GM12878 (cell line): ENCODE measurements at regions not wholly inside any gene's neighbourhood (a gene's known extent, or its start where the extent isn't known, plus 50 kb on each side); places are given as distances from the start of the nearest gene placed in this dataset.

ENCODE experiments used
- CTCF ChIP-seq, 3 experiments: IDR thresholded peaks in 2 of 3; conservative IDR thresholded peaks in 1 of 3; 2 replicates each; pipeline ENCODE4 v1.5.1; 2011; ENCODE audit warnings: low read depth in 3 of 3, low read length in 3 of 3, mild to moderate bottlenecking in 3 of 3, control low read depth in 2 of 3, moderate library complexity in 2 of 3, inconsistent platforms in 1 of 3, mixed read lengths in 1 of 3; ENCODE audit not compliant: control insufficient read depth in 2 of 3, insufficient read depth in 1 of 3; ENCODE audit errors: extremely low read depth in 1 of 3
- CUX1 ChIP-seq: IDR thresholded peaks from 2 replicates; pipeline ENCODE4 v1.6.1; 2012; ENCODE audit warnings: improper control_type of control experiment, low read depth, low read length; ENCODE audit not compliant: insufficient replicate concordance
- NR2C1 ChIP-seq: fragments of 450-650 bp; IDR thresholded peaks from 2 replicates; pipeline ENCODE4 v1.6.1; 2017; ENCODE audit warnings: antibody characterized with exemption, mild to moderate bottlenecking, moderate library complexity
- SIX5 ChIP-seq: IDR thresholded peaks from 2 replicates; pipeline ENCODE4 v1.6.1; 2011; ENCODE audit warnings: mild to moderate bottlenecking, low read depth, low read length, moderate library complexity; ENCODE audit not compliant: severe bottlenecking

- TF ChIP-seq CUX1 (no peak), NR2C1 (no peak), CTCF (IDR thresholded peaks at IDR 0.05 in 2 of 3, conservative IDR thresholded peaks at IDR 0.05 in 1 of 3; ENCODE audit: control insufficient read depth in 2 of 3, extremely low read depth in 1 of 3, insufficient read depth in 1 of 3, low read depth in 3 of 3, low read length in 3 of 3) (no peak), SIX5 (no peak)
These were observed 114.1 kb upstream of the FRMD1 start for GRCh38 chr6:168192901-168193815.
